Osteocyte (in vitro differentiated cells): ENCODE measurements at regions not wholly inside any gene's neighbourhood (a gene's known extent, or its start where the extent isn't known, plus 50 kb on each side); places are given as distances from the start of the nearest gene placed in this dataset.
A peak's percentile ranks its signal among the peaks of the same experiment; 100 is the strongest.

Experiments used
- DNase-seq: peaks from one replicate; pipeline ENCODE4 v3.0.0; 2021; ENCODE audit warnings: mixed read lengths; ENCODE audit not compliant: unreplicated experiment; ENCODE audit errors: extremely low spot score
- H3K27ac Mint-ChIP-seq: one replicate; pipeline ENCODE4 v1.8.0; 2021; ENCODE audit warnings: mild to moderate bottlenecking, mixed read lengths; ENCODE audit not compliant: unreplicated experiment
- H3K27me3 Mint-ChIP-seq: one replicate; pipeline ENCODE4 v1.8.0; 2021; ENCODE audit warnings: mixed read lengths; ENCODE audit not compliant: unreplicated experiment
- H3K36me3 Mint-ChIP-seq: one replicate; pipeline ENCODE4 v1.8.0; 2021; ENCODE audit warnings: mixed read lengths; ENCODE audit not compliant: unreplicated experiment
- H3K4me1 Mint-ChIP-seq: one replicate; pipeline ENCODE4 v1.8.0; 2021; ENCODE audit warnings: mixed read lengths; ENCODE audit not compliant: unreplicated experiment
- H3K4me3 Mint-ChIP-seq: one replicate; pipeline ENCODE4 v1.8.0; 2021; ENCODE audit warnings: mild to moderate bottlenecking, moderate library complexity, mixed read lengths; ENCODE audit not compliant: unreplicated experiment
- H3K9me3 Mint-ChIP-seq: one replicate; pipeline ENCODE4 v1.8.0; 2021; ENCODE audit warnings: mixed read lengths; ENCODE audit not compliant: unreplicated experiment
- CTCF ChIP-seq: fragments of 200-600 bp; sonication (generic); IDR thresholded peaks from 2 replicates; pipeline ENCODE4 v1.5.0; 2021; ENCODE audit warnings: antibody characterized with exemption, mild to moderate bottlenecking, moderate library complexity

GRCh38 chr17:15892731-15893657, 51.9 kb upstream of the ADORA2B start:
- H3K27ac Mint-ChIP-seq: peak overlapping the region; percentile 74
- no peak overlapping the region for H3K4me3 Mint-ChIP-seq
- no peaks in the 10 kb centered on the region for H3K36me3 Mint-ChIP-seq
- peaks cover 49% of the 10 kb centered on the region for H3K4me1 Mint-ChIP-seq
- no peak for DNase-seq
- no peak for TF ChIP-seq CTCF
- peaks cover 5% of the 10 kb centered on the region for H3K9me3 Mint-ChIP-seq
- no peaks in the 10 kb centered on the region for H3K27me3 Mint-ChIP-seq

DNA sequence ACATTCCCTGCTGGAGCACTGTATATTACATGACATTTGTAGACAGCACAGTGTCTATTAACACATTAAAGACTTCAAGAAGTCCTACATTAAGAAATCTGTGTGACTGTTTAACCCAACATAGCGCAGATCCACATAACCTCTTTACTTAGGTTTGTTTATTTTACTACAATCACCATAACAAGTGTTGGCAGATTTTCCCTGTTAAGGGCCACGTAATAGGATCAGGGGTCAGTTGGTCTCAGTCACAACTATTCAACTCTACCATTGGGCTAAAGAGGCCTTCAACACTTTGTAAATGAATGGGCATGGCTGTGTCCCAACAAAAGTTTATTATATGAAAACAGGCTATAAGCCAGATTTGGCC, 51.3 kb upstream of the ADORA2B start:
- TF ChIP-seq CTCF: no peak
- DNase-seq: no peak
- H3K36me3 Mint-ChIP-seq: no peaks in the 10 kb centered on the region
- H3K4me3 Mint-ChIP-seq: no peak overlapping the region
- peaks cover 49% of the 10 kb centered on the region for H3K4me1 Mint-ChIP-seq
- H3K9me3 Mint-ChIP-seq: peaks cover 5% of the 10 kb centered on the region
- H3K27ac Mint-ChIP-seq: peak overlapping the region; percentile 74
- no peaks in the 10 kb centered on the region for H3K27me3 Mint-ChIP-seq

DNA sequence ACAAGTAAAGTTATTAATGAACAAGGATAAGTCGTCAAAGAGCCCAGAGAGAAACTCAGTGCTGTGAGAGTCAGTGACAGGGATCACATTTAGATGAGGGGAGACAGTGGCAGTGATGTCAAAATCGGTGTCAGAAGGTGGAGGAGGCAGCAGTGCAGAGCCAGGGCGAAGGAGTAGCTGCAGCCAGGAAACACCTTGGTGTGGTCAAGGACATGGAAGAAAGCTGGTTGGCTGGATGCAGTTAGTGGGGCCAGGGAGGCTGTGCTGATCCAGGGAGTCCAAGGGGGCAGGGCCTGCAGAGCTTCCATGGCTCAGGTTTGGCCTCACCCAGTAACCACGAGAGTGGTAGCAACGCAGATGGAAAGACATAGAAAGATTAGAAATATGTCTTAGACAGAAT, 50.7 kb upstream of the ADORA2B start:
- Mint-ChIP-seq H3K27me3 (no peaks in the 10 kb centered on the region), H3K4me1 (peaks cover 49% of the 10 kb centered on the region), H3K4me3 (no peak overlapping the region), H3K27ac (no peak overlapping the region), H3K9me3 (peaks cover 5% of the 10 kb centered on the region), H3K36me3 (no peaks in the 10 kb centered on the region)
- TF ChIP-seq CTCF: no peak
- DNase-seq: no peak

DNA sequence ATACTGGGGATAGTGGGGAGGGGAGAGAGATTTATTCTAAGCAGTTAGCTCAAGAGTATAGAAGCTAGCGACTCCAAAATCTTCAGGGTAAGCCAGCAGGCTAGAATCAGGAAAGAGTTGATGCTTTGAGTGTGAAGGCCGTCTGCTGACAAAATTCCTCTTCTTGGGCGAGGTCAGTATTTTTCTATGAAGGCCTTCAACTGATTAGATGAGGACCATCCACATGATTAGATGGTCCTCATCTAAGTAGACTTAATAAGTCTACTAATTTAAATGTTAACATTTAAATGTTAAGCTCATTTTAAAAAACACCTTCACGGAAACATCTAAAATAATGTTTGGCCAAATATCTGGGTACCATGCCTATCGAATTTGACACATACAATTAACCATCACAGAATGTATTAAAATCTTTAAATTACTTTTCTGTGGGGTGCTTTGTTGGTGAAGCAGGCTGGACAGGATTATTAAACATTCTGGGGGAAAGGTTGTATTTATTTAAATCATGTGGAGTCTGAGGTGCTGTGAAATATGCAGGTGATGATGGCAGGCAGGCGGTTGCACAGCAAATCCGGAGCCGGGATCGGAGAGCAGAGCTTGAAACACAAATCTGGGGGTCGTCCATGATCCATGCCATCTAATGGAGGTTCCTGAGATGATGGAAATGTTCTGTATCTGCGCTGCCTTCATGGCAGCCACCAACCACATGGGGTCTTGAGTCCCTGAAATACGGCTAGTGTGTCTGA, 49.8 kb upstream of the ADORA2B start:
- DNase-seq: no peak
- Mint-ChIP-seq H3K27me3 (no peaks in the 10 kb centered on the region), H3K9me3 (peaks cover 5% of the 10 kb centered on the region), H3K4me1 (peaks cover 49% of the 10 kb centered on the region), H3K27ac (no peak overlapping the region), H3K36me3 (no peaks in the 10 kb centered on the region), H3K4me3 (no peak overlapping the region)
- no peak for TF ChIP-seq CTCF
